ENCODE measurements at regions not wholly inside any gene's neighbourhood (a gene's known extent, or its start where the extent isn't known, plus 50 kb on each side); places are given as distances from the start of the nearest gene placed in this dataset.

GRCh38 chr4:184913356-184914143 lies 87.8 kb upstream of the ACSL1 start:
- no peak for TF ChIP-seq CTCF (IDR thresholded peaks at IDR 0.05)
- TF ChIP-seq POLR2A (IDR thresholded peaks at IDR 0.05): no peak
